ENCODE measurements at regions not wholly inside any gene's neighbourhood (a gene's known extent, or its start where the extent isn't known, plus 50 kb on each side); places are given as distances from the start of the nearest gene placed in this dataset.

DNA sequence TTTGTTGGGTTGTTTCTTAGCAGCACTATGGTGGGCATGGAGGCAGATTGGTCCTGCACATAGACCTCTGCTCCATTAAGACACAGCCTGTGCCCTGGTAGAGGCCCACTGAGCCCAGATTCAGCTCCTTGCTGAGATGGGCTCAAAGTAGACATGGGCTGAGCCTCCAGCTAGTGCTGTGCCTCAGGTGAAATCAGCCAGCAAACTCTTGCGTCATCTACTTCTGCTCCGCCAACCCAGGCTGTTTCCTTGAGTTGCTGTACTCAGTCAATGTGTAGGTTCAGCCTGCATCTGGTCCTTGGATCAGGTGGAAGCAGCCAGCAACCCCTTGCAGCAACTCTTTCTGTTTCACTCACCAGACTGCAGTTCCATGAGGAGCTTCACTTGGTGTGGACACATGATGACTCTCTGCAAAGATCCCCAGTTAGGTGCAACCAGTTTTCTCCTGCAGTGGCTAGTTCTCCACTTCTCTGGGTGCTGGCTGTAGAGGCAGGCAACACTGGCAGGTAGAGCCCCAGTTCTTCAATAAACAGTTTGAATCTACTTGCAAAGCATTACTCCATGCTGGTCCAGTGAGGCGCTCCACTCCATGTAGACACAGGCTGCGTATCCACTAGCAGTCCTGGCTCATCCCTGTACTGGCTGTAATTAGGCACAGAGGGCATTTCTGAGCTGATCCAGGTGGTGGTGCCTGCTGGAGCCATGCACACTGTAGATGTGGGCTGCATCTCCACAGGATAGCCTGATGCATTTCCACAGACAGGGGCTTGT, 199.0 kb upstream of the MAMLD1 start:
- TF ChIP-seq, protein P1, sequence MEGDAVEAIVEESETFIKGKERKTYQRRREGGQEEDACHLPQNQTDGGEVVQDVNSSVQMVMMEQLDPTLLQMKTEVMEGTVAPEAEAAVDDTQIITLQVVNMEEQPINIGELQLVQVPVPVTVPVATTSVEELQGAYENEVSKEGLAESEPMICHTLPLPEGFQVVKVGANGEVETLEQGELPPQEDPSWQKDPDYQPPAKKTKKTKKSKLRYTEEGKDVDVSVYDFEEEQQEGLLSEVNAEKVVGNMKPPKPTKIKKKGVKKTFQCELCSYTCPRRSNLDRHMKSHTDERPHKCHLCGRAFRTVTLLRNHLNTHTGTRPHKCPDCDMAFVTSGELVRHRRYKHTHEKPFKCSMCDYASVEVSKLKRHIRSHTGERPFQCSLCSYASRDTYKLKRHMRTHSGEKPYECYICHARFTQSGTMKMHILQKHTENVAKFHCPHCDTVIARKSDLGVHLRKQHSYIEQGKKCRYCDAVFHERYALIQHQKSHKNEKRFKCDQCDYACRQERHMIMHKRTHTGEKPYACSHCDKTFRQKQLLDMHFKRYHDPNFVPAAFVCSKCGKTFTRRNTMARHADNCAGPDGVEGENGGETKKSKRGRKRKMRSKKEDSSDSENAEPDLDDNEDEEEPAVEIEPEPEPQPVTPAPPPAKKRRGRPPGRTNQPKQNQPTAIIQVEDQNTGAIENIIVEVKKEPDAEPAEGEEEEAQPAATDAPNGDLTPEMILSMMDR (IDR thresholded peaks at IDR 0.05 in 4 of 5, conservative IDR thresholded peaks at IDR 0.05 in 1 of 5) = no peak
- no peak for TF ChIP-seq POLR2A (IDR thresholded peaks at IDR 0.05)

Measured in gastrocnemius medialis (tissue), 4 donors.